Upper lobe of left lung (tissue), 4 donors: ENCODE measurements at regions not wholly inside any gene's neighbourhood (a gene's known extent, or its start where the extent isn't known, plus 50 kb on each side); places are given as distances from the start of the nearest gene placed in this dataset.

Source experiments
- EP300 ChIP-seq, 4 donors: sonication (generic); formaldehyde crosslinking; IDR thresholded peaks; one replicate each; pipeline ENCODE4 v1.5.1; 2017; ENCODE audit warnings: antibody characterized with exemption in 4 of 4, control low read depth in 2 of 4
- POLR2A ChIP-seq, 4 donors: fragments of 450-650 bp; IDR thresholded peaks; one replicate each; pipeline ENCODE4 v1.5.1; 2016 to 2017; ENCODE audit warnings: antibody characterized with exemption in 4 of 4, mild to moderate bottlenecking in 2 of 4
- POLR2AphosphoS5 ChIP-seq, 2 donors: sonication (generic); formaldehyde crosslinking; IDR thresholded peaks; one replicate each; pipeline ENCODE4 v1.5.1; 2017; ENCODE audit warnings: antibody characterized with exemption in 2 of 2
- TF ChIP-seq, protein P1 (sequence below), 6 experiments: fragments of 450-650 bp in 4 of 6; fragments of 200-600 bp in 2 of 6; sonication (generic) in 2 of 6; IDR thresholded peaks; one replicate each; pipeline ENCODE4 v1.5.1; 2016 to 2019; ENCODE audit warnings: antibody characterized with exemption in 6 of 6

- TF ChIP-seq POLR2AphosphoS5 (IDR thresholded peaks at IDR 0.05) (peak in 1 of 2 donors; percentile 16), EP300 (IDR thresholded peaks at IDR 0.05) (no peak), POLR2A (IDR thresholded peaks at IDR 0.05) (no peak)
- TF ChIP-seq, protein P1, sequence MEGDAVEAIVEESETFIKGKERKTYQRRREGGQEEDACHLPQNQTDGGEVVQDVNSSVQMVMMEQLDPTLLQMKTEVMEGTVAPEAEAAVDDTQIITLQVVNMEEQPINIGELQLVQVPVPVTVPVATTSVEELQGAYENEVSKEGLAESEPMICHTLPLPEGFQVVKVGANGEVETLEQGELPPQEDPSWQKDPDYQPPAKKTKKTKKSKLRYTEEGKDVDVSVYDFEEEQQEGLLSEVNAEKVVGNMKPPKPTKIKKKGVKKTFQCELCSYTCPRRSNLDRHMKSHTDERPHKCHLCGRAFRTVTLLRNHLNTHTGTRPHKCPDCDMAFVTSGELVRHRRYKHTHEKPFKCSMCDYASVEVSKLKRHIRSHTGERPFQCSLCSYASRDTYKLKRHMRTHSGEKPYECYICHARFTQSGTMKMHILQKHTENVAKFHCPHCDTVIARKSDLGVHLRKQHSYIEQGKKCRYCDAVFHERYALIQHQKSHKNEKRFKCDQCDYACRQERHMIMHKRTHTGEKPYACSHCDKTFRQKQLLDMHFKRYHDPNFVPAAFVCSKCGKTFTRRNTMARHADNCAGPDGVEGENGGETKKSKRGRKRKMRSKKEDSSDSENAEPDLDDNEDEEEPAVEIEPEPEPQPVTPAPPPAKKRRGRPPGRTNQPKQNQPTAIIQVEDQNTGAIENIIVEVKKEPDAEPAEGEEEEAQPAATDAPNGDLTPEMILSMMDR (IDR thresholded peaks at IDR 0.05) = no peak
Measured at GRCh38 chr16:66007717-66008116, 358.8 kb upstream of the CDH5 start.
